CD4-positive, alpha-beta T cell treated with Interleukin-6 for 4 hours (primary cell): ENCODE measurements at regions not wholly inside any gene's neighbourhood (a gene's known extent, or its start where the extent isn't known, plus 50 kb on each side); places are given as distances from the start of the nearest gene placed in this dataset.

Source experiments
- DNase-seq: peaks from one replicate; pipeline ENCODE4 v3.0.0-alpha.2; 2020; ENCODE audit warnings: mixed read lengths

DNA sequence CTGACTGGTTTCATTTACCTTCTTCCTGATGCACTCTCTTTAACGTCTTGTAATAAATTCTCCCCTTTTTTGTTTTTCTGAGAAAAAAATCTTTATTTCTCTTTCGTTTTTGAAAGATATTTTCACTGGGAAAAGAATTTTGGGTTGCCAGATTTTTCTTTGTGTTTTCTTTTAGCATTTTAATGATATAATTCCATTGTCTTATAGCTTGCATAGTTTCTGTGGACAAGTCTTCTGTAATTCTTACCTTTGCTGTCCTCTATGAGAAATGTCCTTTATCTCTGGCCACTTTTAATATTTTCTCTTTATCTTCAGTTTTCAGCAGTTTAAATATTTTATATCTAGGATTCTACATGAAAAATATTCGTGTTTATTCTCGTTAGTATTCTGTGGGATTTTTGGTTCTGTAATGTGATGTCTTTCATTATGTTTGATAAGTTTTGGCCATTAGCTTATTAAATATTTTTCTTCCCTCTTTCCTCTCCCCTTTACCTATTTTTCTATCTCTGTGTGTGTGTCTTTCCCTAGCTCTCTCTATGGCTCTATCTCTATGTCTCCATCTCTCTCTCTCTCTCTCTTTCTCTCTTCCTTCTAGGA lies 236.5 kb downstream of the C16orf95 start:
- DNase-seq, result no peak

DNA sequence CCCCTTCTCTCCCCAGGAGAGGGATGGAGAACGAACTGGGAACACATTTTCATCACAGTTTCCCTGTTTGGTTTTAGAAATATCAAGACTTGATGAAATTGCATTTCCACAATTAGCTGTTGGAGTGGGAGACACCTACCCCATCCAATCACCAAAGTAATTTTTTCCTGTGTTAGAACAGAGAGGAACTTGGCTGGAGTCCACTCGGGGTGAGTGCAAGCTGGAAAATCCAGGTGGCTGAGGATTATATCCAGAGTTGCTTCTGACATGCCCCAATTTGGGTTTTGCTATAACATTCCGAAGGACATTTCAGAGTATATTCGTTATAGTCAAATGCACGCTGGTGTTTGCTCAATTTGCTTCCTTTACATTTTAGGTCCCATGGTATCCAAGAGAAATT lies 231.8 kb downstream of the C16orf95 start:
- no peak for DNase-seq

DNA sequence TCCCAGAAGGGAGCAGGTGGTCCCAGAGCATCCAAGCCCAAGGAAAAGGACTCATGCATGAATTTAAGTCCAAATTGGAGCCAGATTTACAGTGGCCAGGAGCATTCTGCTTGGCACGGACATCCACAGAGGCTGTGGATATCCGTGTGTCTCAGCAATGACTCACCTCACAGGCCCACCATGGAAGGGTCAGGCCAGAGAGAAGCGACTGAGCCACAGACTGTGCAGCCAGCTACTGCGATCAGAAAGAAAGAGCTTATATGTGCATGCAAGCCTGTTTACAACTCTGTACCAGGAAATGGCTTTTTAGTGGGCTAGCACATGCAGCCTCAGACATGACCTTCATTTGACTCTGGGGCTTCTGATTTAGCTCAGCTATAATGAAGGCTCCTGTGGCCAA lies 231.0 kb downstream of the C16orf95 start:
- no peak for DNase-seq

DNA sequence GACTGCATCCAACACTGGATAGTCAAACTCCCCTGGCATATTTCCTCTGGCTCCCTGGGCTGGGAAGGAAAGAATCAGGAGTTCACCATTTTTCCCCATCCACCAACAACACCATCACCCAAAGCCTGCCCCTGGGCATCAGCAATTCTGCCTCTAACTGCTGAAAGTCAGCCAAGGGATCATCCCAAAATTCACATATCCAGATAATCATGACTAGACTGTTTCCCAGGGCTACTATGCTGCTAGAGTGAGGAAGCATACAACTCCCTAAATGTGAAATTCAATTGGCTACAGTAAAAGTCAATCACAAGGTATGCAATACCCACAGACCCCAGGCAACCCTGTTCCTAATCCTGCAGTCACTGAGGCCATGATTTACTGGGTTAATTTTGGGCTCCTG lies 230.6 kb downstream of the C16orf95 start:
- no peak for DNase-seq

DNA sequence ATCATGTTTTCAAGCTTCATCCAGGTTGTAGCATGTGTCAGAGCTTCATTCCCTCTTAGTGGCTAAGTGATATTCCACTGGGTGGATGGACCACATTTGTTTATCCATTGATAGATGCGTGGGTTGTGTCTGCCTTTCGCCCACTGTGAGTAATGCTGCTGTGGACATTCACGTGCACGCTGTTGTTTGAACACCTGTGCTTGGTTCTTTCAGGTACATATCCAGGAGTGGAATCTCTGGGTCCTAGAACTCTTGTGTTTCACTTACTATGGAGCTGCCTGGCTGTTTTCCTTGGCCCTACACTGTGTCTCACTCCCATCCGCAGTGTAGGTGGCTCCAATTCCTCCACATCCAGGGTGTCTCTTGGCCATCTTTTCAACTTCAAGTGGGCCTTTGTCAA lies 224.2 kb downstream of the C16orf95 start:
- no peak for DNase-seq

DNA sequence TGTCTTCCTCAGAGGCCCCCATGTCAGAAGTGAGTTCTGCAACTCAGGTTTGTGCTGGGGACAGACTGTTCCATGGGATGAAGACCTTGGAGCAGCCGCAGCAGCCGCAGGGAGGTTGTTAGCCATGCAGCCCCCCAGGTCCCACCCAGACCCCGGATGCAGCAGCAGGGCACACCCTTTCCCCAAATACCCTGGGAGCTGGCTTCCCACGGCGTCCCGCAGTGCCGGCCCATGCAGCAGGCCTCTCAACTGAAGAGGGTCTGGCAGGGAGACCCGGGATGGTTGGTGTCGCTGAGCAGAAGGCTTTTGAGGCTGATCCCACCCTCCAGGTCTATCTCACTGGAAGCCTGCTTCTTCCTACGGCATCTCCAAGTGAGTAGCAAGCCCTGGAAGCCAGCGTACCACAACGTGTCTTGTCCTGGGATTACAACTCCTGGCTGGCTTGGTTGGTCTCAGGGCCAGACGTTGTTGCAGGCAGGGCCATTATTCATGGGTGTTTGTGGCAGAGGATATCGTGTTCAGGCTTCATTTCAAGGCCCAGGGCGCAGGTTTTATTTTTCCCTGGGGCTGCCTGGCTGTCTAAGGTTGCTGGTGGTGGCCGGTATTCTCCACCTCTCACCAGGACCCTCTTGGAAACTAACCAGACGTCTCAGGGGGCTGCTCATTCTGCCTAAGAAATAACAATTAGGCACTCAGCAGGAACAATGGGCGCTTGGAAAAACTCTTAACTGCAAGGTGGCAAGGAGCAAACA lies 223.2 kb downstream of the C16orf95 start:
- DNase-seq, result no peak

DNA sequence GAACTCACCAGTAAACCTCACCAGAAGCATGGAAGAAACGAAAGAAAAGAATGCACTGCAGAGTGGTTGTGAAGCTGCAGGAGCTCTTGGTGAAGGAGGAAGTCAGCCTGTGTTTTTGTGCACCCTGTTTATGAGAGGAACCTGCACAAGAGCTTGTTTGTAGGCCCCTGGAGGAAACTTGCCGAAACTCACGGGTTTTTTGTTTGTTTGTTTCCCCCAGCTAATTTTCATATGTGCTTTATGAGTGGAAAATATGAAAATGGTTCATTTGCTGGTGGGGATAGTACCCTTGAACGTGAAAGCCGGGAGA lies 222.7 kb downstream of the C16orf95 start:
- DNase-seq, result no peak

DNA sequence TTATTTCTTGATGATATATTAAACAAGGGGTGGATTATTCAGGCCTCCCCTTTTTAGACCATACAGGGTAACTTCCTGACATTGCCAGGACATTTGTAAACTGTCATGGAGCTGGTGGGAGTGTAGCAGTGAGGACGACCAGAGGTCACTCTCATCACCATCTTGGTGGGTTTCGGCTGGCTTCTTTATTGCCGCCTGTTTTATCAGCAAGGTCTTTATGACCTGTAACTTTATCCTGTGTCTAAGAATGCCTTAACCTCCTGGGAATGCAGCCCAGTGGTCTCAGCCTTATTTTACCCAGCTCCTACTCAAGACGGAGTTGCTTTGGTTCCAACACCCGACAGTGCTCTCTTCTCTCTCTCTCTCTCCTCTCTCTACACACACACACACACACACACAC lies 221.9 kb downstream of the C16orf95 start:
- DNase-seq, result no peak

DNA sequence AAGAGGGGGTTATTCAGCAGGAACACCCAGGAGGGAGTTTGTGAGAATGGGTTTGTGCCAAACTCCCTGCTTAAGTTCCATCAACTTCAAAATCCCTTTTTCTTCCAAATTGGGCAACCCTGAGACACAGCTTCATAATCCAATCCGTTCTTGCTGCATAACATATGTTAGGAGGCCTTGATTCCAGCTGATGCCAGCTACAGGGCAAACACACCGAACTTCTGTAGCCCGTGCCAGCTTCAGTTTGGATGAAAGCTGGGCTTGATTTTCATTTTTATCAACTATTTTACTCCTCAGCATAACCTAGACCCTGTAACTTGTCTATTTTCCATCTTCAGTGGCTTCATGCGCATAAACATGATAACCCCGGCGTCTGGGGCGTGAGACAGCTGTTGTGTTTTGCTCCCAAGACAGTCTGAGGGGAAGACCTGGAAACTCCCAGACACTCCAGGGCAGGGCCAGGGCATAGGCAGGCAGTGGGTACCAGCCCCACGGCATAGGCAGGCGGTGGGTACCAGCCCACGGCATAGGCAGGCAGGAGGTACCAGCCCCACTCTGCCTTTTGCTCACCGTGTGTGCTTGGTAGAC lies 220.4 kb downstream of the C16orf95 start:
- DNase-seq, result no peak

DNA sequence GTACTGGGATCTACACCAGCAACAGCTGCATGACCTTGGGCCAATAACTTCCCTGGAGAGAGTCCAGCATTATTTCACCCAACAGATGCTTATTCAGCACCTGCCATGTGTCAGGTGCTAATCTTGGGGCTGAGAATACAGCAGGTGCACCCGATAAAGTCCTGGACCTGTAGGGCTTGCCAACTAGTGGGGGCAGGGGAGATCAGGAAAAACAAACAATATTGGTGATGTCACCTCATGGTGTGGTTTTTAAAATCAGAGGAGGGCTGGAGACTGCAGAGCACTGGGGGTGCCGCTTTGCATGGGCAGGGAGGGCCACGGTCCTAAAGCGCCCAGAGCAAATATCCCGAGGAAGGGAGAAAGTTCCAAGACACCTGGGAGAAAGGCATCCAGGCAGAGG lies 218.8 kb downstream of the C16orf95 start:
- no peak for DNase-seq

DNA sequence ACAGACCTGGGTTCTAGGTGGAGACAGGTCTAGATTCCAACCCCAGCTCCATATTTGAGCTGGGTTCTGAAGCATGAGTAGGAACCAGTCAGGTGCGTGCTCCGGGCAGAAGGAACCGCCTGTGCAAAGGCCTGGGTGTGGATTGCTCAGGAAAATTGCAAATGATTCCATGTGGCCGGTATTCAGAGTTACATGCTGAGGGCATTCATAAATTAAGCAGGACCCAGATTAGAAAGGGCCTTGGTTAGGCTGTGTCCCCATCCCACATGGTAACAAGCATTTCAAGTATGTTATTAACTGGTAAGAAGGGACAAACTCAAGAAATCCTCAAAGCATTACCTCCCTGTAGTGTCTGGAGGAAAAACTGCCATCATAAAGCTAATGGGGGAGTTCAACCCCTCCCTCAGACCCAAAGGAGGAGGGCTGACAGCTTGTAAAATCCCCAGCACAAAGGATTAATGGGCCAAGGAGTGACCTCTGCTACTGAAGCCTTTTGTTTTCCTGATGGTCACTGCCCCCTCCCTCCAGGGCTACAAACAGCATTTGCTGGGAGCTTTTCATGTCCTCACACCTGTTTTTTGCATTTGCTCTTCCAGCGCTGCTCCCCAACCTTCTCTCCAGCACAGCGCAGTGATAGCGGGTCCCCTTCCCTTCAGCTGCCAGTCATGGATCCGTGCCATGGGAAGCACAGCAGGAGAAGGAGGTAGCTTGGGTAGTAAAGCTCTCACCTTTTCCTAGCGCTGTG lies 218.0 kb downstream of the C16orf95 start:
- DNase-seq, result no peak

DNA sequence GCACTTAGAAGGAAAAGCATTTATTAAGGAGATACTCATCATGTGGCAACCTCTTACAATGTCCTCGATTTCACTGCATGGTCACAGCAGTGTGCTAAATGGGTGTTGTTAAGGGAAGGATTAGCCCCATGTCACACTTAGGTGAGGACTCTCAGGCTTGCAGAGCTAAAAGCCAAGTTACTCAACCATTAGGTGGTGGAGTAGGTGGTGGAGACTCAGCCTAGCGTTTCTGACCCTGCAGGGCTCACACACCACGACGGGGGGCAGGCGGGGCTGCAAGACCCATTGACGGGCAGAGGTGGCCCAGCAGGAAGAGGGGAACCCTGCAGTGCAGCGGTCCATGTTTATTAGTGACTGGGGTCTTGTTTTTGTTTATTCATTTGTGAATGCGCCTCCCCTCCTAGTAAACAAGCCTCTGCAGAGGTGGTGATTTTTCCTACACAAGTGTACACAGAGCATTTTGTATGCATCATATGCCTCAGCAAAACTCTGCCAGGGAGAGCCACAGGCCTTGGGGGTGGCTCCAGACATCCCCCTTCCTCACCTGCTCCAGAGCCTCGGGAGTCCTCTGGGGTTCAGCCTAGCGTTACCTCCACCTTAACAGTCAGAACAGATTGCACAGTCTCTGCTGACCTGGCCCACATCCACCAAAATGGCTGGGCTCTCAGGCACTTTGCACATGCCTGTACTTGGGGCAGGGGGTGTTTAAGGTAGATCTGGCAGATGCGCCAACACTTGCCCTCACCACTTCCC lies 216.7 kb downstream of the C16orf95 start:
- no peak for DNase-seq

DNA sequence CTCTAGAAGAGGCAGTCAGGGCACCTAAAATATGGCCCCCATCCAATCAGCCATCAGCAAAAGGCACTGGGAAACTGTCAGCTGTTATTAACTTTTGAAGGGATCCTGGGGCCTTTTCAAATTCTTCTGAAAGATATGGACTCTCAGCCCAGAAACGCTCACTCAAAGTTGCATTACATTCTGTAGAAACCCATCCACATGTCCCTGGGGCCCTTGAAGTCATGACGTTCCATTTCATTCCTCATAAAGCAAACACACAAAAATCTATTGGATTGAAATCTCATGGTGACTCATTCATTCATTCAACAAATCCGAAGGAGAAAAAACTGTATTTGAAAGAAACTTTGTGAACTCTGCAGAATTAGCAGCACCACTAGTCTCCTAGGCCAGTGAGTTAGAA lies 215.3 kb downstream of the C16orf95 start:
- DNase-seq, result no peak

DNA sequence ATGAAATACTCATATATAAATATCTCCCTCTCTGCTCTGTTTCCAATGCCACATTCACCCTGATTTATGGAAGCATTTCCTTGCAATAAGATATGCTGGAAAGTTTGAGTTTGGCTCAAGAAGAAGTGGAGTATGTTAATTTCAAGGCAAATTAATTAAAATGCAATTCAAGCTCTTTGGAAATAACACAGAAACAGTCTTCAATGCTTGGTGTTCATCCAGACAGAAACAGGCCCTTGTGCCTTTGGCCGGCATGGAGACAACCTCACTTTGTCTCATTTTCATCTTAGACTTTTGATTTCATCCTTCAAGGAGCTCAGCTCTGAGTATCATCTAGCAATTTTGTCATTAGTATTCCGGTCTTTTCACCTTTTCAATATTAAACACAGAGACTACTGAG lies 210.0 kb downstream of the C16orf95 start:
- DNase-seq, result no peak

DNA sequence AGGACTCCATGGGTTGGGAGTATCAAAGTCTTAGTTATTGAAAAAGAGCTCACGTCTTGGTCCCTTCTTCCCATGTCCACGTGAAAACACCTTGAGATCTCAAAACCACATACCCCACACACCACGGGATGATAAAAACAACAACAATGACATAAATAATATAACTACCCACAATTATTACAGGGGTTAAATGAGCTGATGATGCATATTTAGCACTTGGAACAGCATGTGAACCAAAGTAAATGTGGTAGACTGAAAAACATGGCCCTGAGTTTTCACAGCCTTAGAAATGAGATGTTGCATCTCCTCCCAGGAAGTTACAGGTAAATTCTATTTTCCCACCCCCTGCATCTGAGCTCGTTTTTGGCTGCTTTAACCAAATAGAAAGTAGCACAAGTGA lies 208.9 kb downstream of the C16orf95 start:
- no peak for DNase-seq

DNA sequence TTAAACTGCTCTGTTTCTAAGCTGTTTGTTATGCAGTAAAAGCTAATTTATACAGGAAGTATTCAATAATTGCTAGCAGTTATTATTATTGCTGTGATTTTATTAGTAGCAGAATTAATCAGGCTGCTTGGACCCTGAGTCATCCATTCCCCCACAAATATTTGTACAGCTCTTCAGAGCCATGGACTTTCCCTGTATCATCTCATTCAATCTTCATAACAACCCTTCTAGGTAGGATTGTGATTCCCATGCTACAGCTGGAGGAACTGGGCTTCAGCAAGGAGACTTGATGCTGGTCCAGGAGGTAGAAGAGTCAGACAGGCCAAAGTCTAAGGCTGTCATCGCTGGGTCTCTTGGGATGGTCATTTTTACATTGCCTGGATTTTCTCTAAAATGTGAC lies 208.3 kb downstream of the C16orf95 start:
- no peak for DNase-seq

DNA sequence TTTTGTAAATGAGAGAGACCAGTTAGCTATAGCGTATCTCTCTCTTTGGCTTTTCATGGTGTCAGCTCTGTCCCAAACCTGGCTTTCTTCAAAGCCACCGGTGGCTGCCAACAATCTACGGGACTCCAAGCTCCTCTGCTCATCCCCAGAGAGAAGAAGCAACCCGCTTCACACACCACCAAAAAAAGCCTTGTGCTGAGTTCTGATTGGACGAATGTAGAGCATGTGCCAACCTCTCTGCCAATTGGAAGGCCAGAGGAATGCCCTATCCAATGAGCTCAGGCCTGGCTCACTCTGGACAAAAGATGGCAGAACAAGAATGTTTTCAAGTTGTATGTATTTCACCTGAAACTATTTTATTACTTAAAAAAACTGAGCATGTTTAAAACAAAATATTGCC lies 202.4 kb downstream of the C16orf95 start:
- DNase-seq, result no peak

DNA sequence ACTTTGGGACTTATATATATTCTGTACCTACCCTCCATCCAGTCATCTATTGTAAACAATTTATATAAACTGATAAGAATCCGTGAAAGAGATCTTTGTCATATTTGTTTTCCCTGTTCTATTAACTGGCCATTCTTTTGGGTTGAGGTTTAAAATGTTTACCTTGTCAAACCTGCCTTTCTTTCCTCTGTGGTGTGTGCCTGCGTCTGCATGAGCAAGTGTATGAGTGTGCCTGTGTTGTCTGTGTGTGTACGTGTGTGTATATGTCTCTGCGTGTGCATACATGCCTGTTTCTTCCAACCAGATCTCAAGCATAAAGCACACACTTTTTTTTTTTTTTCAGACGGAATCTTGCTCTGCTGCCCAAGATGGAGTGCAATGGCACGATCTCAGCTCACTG lies 201.5 kb downstream of the C16orf95 start:
- DNase-seq, result no peak

DNA sequence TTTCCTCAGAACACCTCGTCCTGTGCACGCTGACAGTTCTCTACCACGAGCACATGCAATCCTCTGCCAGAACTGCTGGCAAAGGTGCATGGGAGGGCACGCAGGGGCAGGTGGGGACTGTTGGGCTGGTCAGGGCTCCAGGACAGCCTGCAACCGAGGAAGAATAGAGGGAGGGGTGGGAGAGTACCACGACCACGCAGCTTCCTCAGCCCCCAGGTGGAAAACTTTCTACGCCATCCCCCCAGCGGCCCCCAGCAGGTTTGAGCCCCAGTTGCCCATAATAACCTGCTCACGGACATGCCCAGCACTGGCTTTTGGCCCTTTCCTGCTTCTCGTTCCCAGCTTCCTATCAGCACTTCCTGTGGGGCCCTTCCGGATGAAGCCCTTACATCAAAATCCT lies 199.3 kb downstream of the C16orf95 start:
- no peak for DNase-seq

DNA sequence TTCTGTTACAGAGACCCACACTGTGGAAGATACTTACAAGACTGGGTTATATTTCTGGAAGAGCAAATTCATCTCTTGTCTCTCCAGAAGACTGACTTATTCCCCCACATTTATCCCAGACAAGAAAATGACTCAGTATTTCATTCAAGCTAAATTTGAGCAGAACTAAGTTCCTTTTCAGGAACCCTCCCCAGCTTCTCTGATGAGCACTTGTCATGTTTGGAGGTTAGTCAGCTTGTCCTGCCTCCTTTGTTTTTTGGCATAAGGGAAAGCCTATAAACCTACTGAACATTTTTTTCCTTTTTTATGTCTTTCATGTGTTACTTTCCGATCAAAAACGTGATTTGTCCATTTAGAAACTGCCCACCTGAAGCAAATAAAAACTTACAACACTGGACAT lies 198.0 kb downstream of the C16orf95 start:
- DNase-seq, result no peak

DNA sequence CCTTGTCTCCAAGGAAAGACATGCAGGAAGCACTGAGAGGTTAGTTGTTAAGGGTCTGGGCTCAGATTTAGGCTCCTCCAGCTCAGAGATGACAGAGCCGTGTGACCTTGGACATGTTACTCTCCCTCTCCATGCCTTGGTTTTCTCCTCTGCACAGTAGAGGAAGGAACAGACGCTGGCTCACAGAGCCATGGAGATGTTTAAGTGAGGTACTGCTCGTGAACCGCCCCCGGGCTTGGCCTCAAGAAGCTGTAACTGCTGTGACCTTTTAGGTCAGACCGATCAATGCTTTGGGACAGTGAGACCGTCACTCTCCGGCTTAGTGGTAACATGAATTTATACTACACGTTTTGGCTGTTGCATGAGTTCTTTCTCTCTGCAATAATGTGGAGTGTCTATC lies 197.4 kb downstream of the C16orf95 start:
- no peak for DNase-seq

DNA sequence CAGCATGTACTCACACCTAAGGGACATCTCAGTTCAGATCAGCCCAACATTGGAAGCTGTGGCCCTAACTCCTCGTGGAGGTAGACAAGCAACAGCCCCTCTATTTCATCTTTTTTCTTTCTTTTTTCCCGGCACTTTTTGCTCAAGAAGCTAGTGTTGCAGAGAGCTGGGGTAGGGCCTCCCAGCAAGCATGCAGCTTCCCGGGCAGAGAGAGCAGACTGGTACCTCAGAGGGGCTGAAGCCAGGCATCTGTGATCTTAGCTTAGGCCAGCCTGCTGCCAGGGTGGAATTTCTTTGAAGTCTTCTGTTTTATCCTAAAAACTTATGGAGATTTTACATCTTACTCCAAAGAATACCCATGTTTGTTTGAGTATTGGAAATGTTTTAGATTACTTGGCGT lies 195.4 kb downstream of the C16orf95 start:
- no peak for DNase-seq

DNA sequence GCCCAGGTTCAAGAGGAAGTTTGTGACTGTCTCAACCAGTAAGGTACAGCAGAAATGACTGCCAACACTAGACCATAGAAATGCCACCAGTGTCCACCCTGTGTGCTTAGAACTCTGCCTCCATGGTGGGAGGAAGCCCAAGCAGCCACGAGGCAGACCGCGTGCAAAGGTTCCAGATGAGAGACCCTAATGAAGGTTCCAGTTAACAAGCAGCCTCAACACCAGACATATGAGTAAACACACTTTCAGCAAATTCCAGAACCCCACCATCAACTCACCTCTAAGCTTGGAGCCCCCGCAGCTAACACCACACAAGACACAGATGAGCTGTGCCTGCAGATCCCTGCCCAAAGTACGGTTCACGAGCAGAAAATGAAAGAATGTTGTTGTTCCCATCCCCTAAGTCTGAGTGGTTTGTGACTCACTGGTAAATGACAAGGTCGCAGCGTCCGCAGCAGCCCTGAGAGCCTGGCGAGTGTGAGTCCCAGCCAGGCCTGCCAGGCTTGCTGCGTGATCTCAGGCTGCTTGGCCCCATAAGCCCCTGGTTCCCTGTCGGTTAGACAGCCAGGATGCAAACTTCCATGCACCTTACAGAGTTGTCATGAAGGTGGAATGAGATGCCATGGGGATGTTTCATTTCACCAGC lies 193.7 kb downstream of the C16orf95 start:
- DNase-seq, result no peak
